Spleen (tissue), 7 donors: ENCODE measurements at regions not wholly inside any gene's neighbourhood (a gene's known extent, or its start where the extent isn't known, plus 50 kb on each side); places are given as distances from the start of the nearest gene placed in this dataset.

ENCODE experiments used
- CTCF ChIP-seq, 11 experiments: fragments of 200-600 bp in 7 of 11; fragments of 450-650 bp in 4 of 11; sonication (generic) in 4 of 11; IDR thresholded peaks in 8 of 11; conservative IDR thresholded peaks in 3 of 11; 1 replicate in 7 of 11; 2 replicates in 4 of 11; pipeline versions ENCODE4 v1.4.0 to v1.8.0; 2016 to 2021; ENCODE audit warnings: antibody characterized with exemption in 11 of 11, inconsistent platforms in 4 of 11, mild to moderate bottlenecking in 1 of 11
- POLR2A ChIP-seq, 3 donors: fragments of 450-650 bp; IDR thresholded peaks; one replicate each; pipeline ENCODE4 v1.5.1; 2017; ENCODE audit warnings: antibody characterized with exemption in 3 of 3, mild to moderate bottlenecking in 1 of 3
- donor health status: DM: no; HTN: no; CAD: no; lungs with moderate emphysema.
- donor health status: DM: no; HTN: no; CAD: no.
- donor health status: DM: no; HTN: no; CAD: no.

GRCh38 chr2:34498561-34498960 lies 899.5 kb upstream of the FAM98A start:
- TF ChIP-seq CTCF (IDR thresholded peaks at IDR 0.05 in 8 of 11, conservative IDR thresholded peaks at IDR 0.05 in 3 of 11) (no peak), POLR2A (IDR thresholded peaks at IDR 0.05) (no peak)
